H1 (cell line): ENCODE measurements at regions not wholly inside any gene's neighbourhood (a gene's known extent, or its start where the extent isn't known, plus 50 kb on each side); places are given as distances from the start of the nearest gene placed in this dataset.
"Not testable (repeated sequence)": the region's sequence is repeated elsewhere in the genome, so short reads cannot be mapped to it uniquely, and the experiment has no call there.

Experiments
- CTCF ChIA-PET: fragments of 300-600 bp; sonication (Branson Sonifier 250); formaldehyde crosslinking; loops from one replicate; lab custom pipeline; 2021; ENCODE audit not compliant: partially characterized antibody; lab: Charles Lee
- POLR2A ChIA-PET: fragments of 300-600 bp; sonication (Branson Sonifier 250); formaldehyde crosslinking; loops from one replicate; lab custom pipeline; 2021; ENCODE audit warnings: inconsistent platforms; ENCODE audit not compliant: partially characterized antibody; lab: Charles Lee
- DNase-seq, 2 experiments: peaks; one replicate each; pipeline versions ENCODE4 v3.0.0 to v3.0.0-alpha.2; 2010 to 2022; ENCODE audit warnings: low spot score in 2 of 2, low read depth in 1 of 2, mixed read lengths in 1 of 2
- FAIRE-seq: peaks from 2 replicates; lab custom pipeline; 2011; peaks lifted over from hg19 to GRCh38; lab: Jason Lieb, UNC
- H2AFZ ChIP-seq: 2 replicates; pipeline ENCODE4 v1.8.1; 2012; ENCODE audit warnings: low read length, inconsistent platforms
- H2AK5ac ChIP-seq: 2 replicates; pipeline ENCODE4 v1.6.1; 2013; ENCODE audit warnings: low read depth, low read length
- H2BK120ac ChIP-seq: replicated peaks from 2 replicates; pipeline ENCODE3; 2013; ENCODE audit warnings: low read depth, low read length, inconsistent platforms
- H2BK12ac ChIP-seq: 2 replicates; pipeline ENCODE4 v1.6.1; 2013; ENCODE audit warnings: low read depth, low read length
- H2BK15ac ChIP-seq: 2 replicates; pipeline ENCODE4 v1.6.1; 2013; ENCODE audit warnings: low read length
- H2BK20ac ChIP-seq: 2 replicates; pipeline ENCODE4 v1.6.1; 2013; ENCODE audit warnings: low read length
- H2BK5ac ChIP-seq: 2 replicates; pipeline ENCODE4 v1.6.1; 2013; ENCODE audit warnings: low read depth, low read length
- H3K14ac ChIP-seq: 2 replicates; pipeline ENCODE4 v1.6.1; 2013; ENCODE audit warnings: inconsistent platforms; ENCODE audit not compliant: insufficient read length
- H3K18ac ChIP-seq: 2 replicates; pipeline ENCODE4 v1.6.1; 2013; ENCODE audit warnings: low read length; ENCODE audit errors: extremely low read depth
- H3K23ac ChIP-seq: 2 replicates; pipeline ENCODE4 v1.6.1; 2013; ENCODE audit warnings: inconsistent platforms; ENCODE audit not compliant: insufficient read length
- H3K23me2 ChIP-seq: 2 replicates; pipeline ENCODE4 v1.6.1; 2013; ENCODE audit warnings: low read depth, low read length
- H3K27ac ChIP-seq: 2 replicates; pipeline ENCODE4 v1.6.1; 2011; ENCODE audit warnings: low read depth, low read length, inconsistent platforms
- H3K27me3 ChIP-seq, 4 experiments: replicated peaks in 1 of 4; 1 replicate in 1 of 4; 2 replicates in 3 of 4; pipeline versions ENCODE4 v1.6.1 to v1.8.1; 2011 to 2013; ENCODE audit warnings: low read length in 3 of 4, mild to moderate bottlenecking in 3 of 4, inconsistent platforms in 2 of 4, mixed read lengths in 2 of 4, moderate library complexity in 1 of 4; ENCODE audit not compliant: control insufficient read depth in 3 of 4, insufficient read depth in 3 of 4; ENCODE audit errors: extremely low read depth in 1 of 4
- H3K36me3 ChIP-seq, 4 experiments: 2 replicates each; pipeline versions ENCODE4 v1.6.1 to v1.8.1; 2011 to 2013; ENCODE audit warnings: mild to moderate bottlenecking in 4 of 4, low read length in 3 of 4, moderate library complexity in 2 of 4, control low read depth in 1 of 4, inconsistent platforms in 1 of 4; ENCODE audit not compliant: insufficient read depth in 4 of 4, control insufficient read depth in 2 of 4
- H3K4ac ChIP-seq: replicated peaks from 2 replicates; pipeline ENCODE3; 2013; ENCODE audit warnings: low read length, low read depth, mixed read lengths, inconsistent platforms; ENCODE audit not compliant: insufficient read length
- H3K4me1 ChIP-seq, 4 experiments: replicated peaks in 1 of 4; 1 replicate in 1 of 4; 2 replicates in 3 of 4; pipeline versions ENCODE4 v1.6.1 to v1.8.1; 2011 to 2013; ENCODE audit warnings: low read length in 3 of 4, inconsistent platforms in 2 of 4, mixed read lengths in 1 of 4; ENCODE audit not compliant: insufficient read depth in 4 of 4, control insufficient read depth in 3 of 4
- H3K4me2 ChIP-seq, 2 experiments: 2 replicates each; pipeline versions ENCODE4 v1.6.1 to v1.8.1; 2011 to 2013; ENCODE audit warnings: low read depth in 2 of 2, low read length in 2 of 2, control low read depth in 1 of 2, inconsistent platforms in 1 of 2, mild to moderate bottlenecking in 1 of 2; ENCODE audit not compliant: insufficient read depth in 1 of 2
- H3K4me3 ChIP-seq, 4 experiments: fragments of 200-600, 300-600 bp in 1 of 4; sonication (generic), shearing (Covaris generic), sonication (Bioruptor Twin) in 1 of 4; 2 replicates each; pipeline versions ENCODE4 v1.5.1 to v1.8.1; 2011 to 2016; ENCODE audit warnings: low read length in 4 of 4, low read depth in 3 of 4, control low read depth in 2 of 4, inconsistent platforms in 2 of 4, mild to moderate bottlenecking in 2 of 4, mixed read lengths in 1 of 4, moderate library complexity in 1 of 4; ENCODE audit not compliant: insufficient read depth in 2 of 4; ENCODE audit errors: extremely low read depth in 1 of 4
- H3K56ac ChIP-seq: replicated peaks from 2 replicates; pipeline ENCODE3; 2013; ENCODE audit warnings: low read depth, mild to moderate bottlenecking, mixed read lengths, low read length, inconsistent platforms; ENCODE audit not compliant: insufficient read length
- H3K79me1 ChIP-seq: 2 replicates; pipeline ENCODE4 v1.6.1; 2013; ENCODE audit warnings: low read depth, low read length, control low read depth
- H3K79me2 ChIP-seq, 2 experiments: 2 replicates each; pipeline versions ENCODE4 v1.6.1 to v1.8.1; 2012 to 2013; ENCODE audit warnings: low read length in 2 of 2, mild to moderate bottlenecking in 2 of 2, inconsistent platforms in 1 of 2; ENCODE audit not compliant: insufficient read depth in 2 of 2, control insufficient read depth in 1 of 2
- H3K9ac ChIP-seq, 4 experiments: replicated peaks in 1 of 4; 1 replicate in 1 of 4; 2 replicates in 3 of 4; pipeline versions ENCODE4 v1.6.1 to v1.8.1; 2011 to 2013; ENCODE audit warnings: low read depth in 3 of 4, low read length in 3 of 4, control low read depth in 2 of 4, mild to moderate bottlenecking in 2 of 4, moderate library complexity in 2 of 4, inconsistent platforms in 1 of 4; ENCODE audit errors: extremely low read depth in 1 of 4
- H3K9me3 ChIP-seq, 2 experiments: 2 replicates each; pipeline versions ENCODE4 v1.6.1 to v1.8.1; 2012 to 2013; ENCODE audit warnings: mild to moderate bottlenecking in 2 of 2, moderate library complexity in 2 of 2, control low read depth in 1 of 2, inconsistent platforms in 1 of 2, low read depth in 1 of 2, low read length in 1 of 2, mixed read lengths in 1 of 2; ENCODE audit not compliant: insufficient read depth in 2 of 2
- H4K20me1 ChIP-seq, 2 experiments: replicated peaks in 1 of 2; 2 replicates each; pipeline versions ENCODE3 to v1.8.1; 2011 to 2013; ENCODE audit warnings: inconsistent platforms in 2 of 2, low read length in 2 of 2, mild to moderate bottlenecking in 1 of 2; ENCODE audit not compliant: insufficient read depth in 2 of 2, control insufficient read depth in 1 of 2
- H4K5ac ChIP-seq: 2 replicates; pipeline ENCODE4 v1.6.1; 2013; ENCODE audit warnings: low read length, low read depth, mixed read lengths, inconsistent platforms; ENCODE audit not compliant: insufficient read length
- H4K8ac ChIP-seq: 2 replicates; pipeline ENCODE4 v1.8.0; 2013; ENCODE audit warnings: mild to moderate bottlenecking, moderate library complexity, low read length, inconsistent platforms; ENCODE audit not compliant: insufficient read depth; ENCODE audit errors: extremely low read depth
- H4K91ac ChIP-seq: replicated peaks from 2 replicates; pipeline ENCODE3; 2013; ENCODE audit warnings: low read length, mixed read lengths, inconsistent platforms; ENCODE audit not compliant: insufficient read length
- BCL11A ChIP-seq, 2 experiments: IDR thresholded peaks; one replicate each; pipeline ENCODE4 v1.6.1; 2011; ENCODE audit warnings: low read depth in 2 of 2, low read length in 2 of 2, mild to moderate bottlenecking in 2 of 2
- EP300 ChIP-seq, 2 experiments: IDR thresholded peaks; 1 replicate in 1 of 2; 2 replicates in 1 of 2; pipeline ENCODE4 v1.6.1; 2011 to 2012; ENCODE audit warnings: low read depth in 2 of 2, low read length in 2 of 2, mild to moderate bottlenecking in 2 of 2, borderline replicate concordance in 1 of 2, inconsistent platforms in 1 of 2, moderate library complexity in 1 of 2
- GABPA ChIP-seq: IDR thresholded peaks from 2 replicates; pipeline ENCODE4 v1.6.1; 2011; ENCODE audit warnings: mild to moderate bottlenecking, low read length, moderate library complexity, borderline replicate concordance; ENCODE audit not compliant: insufficient read depth
- GTF2F1 ChIP-seq: IDR thresholded peaks from 2 replicates; pipeline ENCODE4 v1.6.1; 2012; ENCODE audit warnings: low read depth, low read length, improper control_type of control experiment, borderline replicate concordance
- PHF8 ChIP-seq: fragments of 200-600 bp; sonication (generic); conservative IDR thresholded peaks from 2 replicates; pipeline ENCODE4 v1.7.1; 2012; ENCODE audit warnings: low read depth, mild to moderate bottlenecking, inconsistent platforms, low read length, moderate library complexity
- SP1 ChIP-seq: IDR thresholded peaks from 2 replicates; pipeline ENCODE4 v1.6.1; 2011; ENCODE audit warnings: low read depth, low read length
- USF2 ChIP-seq: IDR thresholded peaks from 2 replicates; pipeline ENCODE4 v1.6.1; 2011; ENCODE audit warnings: low read length, improper control_type of control experiment
- WGBS, 2 experiments: shearing (Covaris generic) in 1 of 2; methylation state at CpG; one replicate each; pipeline versions ENCODE4 v1.1.6 to v1.1.7; 2013 to 2015; ENCODE audit warnings: low lambda C conversion rate in 2 of 2, mixed read lengths in 2 of 2, inconsistent platforms in 1 of 2, low coverage in 1 of 2, missing lambda C conversion rate in 1 of 2; ENCODE audit not compliant: insufficient replicate concordance in 2 of 2, insufficient coverage in 1 of 2, insufficient read length in 1 of 2; ENCODE audit errors: extremely low coverage in 1 of 2, missing lambda C conversion rate in 1 of 2; 5-methylcytosine and 5-hydroxymethylcytosine counted together

GRCh38 chr1:219708919-219709543 is 96.1 kb upstream of the ZC3H11B start (continued):
- TF ChIP-seq BCL11A (IDR thresholded peaks at IDR 0.05; ENCODE audit: low read depth in 2 of 2, low read length in 2 of 2), result no peak
- no peak for TF ChIP-seq GABPA
- TF ChIP-seq GTF2F1, result no peak
- TF ChIP-seq EP300 (IDR thresholded peaks at IDR 0.05; ENCODE audit: borderline replicate concordance in 1 of 2, low read depth in 2 of 2, low read length in 2 of 2), result no peak
- no peak for TF ChIP-seq SP1
- no peak for TF ChIP-seq PHF8
- no peak for TF ChIP-seq USF2
- TF ChIP-seq, all 59 proteins: peak for 0

DNA sequence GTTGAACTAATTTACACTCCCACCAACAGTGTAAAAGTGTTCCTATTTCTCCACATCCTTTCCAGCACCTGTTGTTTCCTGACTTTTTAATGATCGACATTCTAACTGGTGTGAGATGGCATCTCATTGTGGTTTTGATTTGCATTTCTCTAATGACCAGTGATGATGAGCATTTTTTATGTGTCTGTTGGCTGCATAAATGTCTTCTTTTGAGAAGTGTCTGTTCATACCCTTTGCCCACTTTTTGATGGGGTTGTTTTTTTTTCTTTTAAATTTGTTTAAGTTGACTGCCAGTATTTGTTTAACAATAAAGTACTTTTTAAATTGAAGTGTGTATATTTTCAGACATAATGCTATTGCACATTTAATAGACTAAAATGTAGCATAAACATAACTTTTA is 95.0 kb upstream of the ZC3H11B start:
- H3K36me3 ChIP-seq, H2AFZ ChIP-seq, H3K18ac ChIP-seq, H3K27ac ChIP-seq, H3K4me2 ChIP-seq, H3K9me3 ChIP-seq, H3K23me2 ChIP-seq, H4K8ac ChIP-seq, DNase-seq, H3K9ac ChIP-seq, CTCF ChIA-PET, H3K79me1 ChIP-seq, H3K4me1 ChIP-seq, H2BK120ac ChIP-seq, H3K4ac ChIP-seq, H3K14ac ChIP-seq, H2AK5ac ChIP-seq, H3K23ac ChIP-seq, H2BK12ac ChIP-seq, H2BK15ac ChIP-seq, H3K79me2 ChIP-seq, H3K27me3 ChIP-seq, H2BK5ac ChIP-seq, H4K91ac ChIP-seq, FAIRE-seq, H4K5ac ChIP-seq, H2BK20ac ChIP-seq, POLR2A ChIA-PET, H4K20me1 ChIP-seq, H3K4me3 ChIP-seq, H3K56ac ChIP-seq: not testable (repeated sequence)
- 100% methylated on average over 1 of the region's 1 CpG; no CpG with 5 or more reads in 1 of the 2 experiments for WGBS, 2 experiments
